CD4-positive, alpha-beta T cell treated with Interleukin-12 subunit alpha and Interleukin-12 subunit beta, for 1 hour (primary cell): ENCODE measurements at regions not wholly inside any gene's neighbourhood (a gene's known extent, or its start where the extent isn't known, plus 50 kb on each side); places are given as distances from the start of the nearest gene placed in this dataset.
"Not testable (repeated sequence)": the region's sequence is repeated elsewhere in the genome, so short reads cannot be mapped to it uniquely, and the experiment has no call there.

ENCODE experiments used
- DNase-seq: peaks from one replicate; pipeline ENCODE4 v3.0.0-alpha.2; 2020

DNA sequence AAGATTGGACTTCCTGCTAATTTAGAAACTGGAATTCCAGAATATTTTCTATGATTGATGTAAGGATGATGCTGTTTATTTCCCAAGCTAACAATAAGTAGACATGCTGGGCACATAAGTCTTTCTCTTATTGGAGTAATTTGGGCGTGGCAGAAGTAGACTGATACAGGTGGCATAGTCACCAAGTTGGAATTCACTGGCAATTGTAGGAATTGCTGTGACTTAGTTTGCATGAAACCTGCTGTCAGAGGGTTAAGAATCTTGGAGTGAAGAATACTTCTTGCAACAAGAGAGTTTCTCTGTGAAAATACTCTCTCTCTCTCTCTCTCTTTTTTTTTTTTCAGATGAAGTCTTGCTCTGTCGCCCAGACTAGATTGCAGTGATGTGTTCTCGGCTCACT is 569.7 kb downstream of the REEP3 start:
- no peak for DNase-seq

GRCh38 chr10:64091897-64092296 is 570.7 kb downstream of the REEP3 start:
- DNase-seq: no peak

- no peak for DNase-seq
Measured at GRCh38 chr10:64093304-64093703, 572.1 kb downstream of the REEP3 start.

- no peak for DNase-seq
Measured at GRCh38 chr10:64093946-64094535, 572.8 kb downstream of the REEP3 start.

DNA sequence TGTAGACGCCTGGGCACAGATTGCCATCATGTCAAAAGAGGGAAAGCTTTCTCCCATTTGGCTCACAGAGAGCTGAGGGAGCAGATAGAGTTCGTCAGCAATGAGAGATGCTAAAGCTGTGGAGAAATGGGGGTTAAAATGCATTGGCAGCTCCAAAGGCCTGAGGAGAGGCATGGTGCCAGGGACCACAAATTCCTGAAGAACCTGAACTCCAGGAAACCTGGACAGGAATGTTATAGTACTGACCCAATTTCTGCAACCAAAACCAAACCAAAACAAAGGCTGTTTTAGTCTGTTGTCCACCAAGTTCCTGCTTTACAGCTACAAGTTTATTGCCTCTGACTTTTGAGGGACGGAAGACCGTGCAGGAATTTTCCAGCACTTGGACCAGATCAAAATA is 575.7 kb downstream of the REEP3 start:
- no peak for DNase-seq

DNA sequence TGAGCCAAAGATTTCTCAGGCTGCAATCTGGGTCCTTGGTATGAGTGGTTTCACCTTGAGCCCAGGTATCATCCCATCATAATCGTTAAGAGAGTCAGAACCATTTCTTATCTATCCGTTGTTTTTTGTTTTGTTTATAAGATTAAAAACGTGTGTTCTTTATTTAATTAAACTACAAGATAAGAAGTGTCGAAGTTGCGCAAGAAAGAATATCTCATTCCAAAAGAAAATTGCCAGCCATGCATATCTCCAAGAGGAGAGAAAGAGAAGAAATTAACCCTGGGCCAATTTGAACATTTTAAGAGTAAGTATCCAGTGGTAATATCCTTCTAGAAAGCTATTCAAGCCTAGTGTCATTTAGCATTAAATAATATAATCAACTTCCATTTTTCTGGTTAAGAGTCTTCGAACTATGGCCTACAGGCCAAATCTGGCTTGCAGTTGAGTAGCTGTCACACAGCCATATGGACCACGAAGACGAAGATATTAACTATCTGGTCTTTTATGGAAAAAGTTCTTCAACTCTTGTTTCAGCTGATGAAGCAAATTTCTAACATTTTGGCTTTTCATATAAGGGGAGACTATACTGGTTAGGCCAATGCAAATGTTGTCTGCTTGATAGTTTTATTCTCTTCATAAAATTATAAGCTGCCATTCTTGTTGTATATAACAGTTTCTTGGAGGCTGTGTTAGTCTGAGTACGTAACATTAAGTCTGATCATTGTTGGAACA is 576.4 kb downstream of the REEP3 start:
- no peak for DNase-seq

- no peak for DNase-seq
Measured at GRCh38 chr10:64098994-64099393, 577.8 kb downstream of the REEP3 start.

DNA sequence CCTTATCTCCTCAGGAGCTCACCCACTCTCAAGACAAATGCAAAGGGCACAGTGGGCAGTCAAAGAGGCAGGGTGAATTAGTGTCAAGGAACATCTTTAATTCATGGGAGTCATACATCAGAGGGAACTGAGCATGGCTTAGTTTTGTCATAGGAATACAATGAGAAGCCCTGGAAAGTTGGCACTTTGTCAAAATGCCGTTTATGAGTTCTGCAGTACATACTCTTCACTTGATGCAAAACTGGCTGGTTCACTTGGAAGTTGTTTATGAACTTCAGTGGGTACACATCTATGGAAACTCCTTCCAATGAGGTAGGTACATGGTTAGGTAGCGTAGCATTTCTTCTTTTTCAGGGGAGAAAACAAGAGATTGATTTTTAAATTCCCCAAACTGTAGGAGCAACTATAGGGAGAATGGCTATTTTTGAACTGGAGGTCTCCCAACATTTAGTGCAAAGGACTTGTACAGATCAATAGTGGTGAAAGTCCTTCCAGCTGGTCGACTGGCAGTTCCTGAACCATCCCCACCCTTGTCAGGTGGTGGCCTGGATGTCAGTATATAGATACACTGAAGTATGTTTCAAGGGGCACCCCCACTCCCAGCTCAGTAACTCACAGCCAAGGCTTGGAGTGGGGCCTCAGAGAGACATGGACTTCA is 580.5 kb downstream of the REEP3 start:
- DNase-seq: no peak

DNA sequence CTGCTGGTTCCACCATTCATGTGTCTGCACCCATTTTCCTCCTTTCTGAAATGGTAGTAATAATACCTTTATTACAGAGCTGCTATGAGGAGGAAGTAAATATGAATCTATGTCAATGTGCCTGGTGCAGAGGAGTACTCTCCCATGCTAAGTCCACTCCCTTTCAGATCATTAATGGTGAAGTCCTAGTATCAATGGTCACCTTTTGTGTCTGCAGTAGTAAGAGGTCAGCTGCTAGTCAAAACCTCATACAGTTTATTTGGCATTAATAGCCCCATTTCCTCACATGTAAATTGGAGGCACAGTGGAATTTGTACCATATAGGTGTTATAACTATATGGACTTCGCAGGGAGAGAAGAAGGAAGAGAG is 581.0 kb downstream of the REEP3 start:
- no peak for DNase-seq

DNA sequence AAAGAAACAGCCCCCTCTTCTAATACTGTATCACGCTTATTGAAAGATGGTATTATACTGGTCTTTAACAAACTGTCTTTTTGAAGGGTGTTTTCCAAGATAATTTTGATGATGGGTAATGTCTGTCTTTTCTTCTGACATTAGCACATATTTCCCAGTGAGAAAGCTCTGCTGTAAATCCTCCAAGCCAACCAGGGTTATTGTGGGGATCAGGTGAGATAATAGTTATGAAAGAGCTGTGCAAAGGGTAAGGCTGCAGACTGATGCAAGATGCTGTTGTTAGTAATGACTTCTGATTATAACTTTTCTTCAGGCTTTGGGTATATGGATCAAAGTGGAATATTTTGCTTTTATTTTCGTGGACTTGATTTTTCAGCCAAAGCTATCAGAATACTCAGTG is 581.7 kb downstream of the REEP3 start:
- DNase-seq: no peak

- no peak for DNase-seq
Measured at GRCh38 chr10:64103750-64104470, 582.7 kb downstream of the REEP3 start.

- DNase-seq: no peak
Measured at GRCh38 chr10:64109926-64110495, 588.8 kb downstream of the REEP3 start.

DNA sequence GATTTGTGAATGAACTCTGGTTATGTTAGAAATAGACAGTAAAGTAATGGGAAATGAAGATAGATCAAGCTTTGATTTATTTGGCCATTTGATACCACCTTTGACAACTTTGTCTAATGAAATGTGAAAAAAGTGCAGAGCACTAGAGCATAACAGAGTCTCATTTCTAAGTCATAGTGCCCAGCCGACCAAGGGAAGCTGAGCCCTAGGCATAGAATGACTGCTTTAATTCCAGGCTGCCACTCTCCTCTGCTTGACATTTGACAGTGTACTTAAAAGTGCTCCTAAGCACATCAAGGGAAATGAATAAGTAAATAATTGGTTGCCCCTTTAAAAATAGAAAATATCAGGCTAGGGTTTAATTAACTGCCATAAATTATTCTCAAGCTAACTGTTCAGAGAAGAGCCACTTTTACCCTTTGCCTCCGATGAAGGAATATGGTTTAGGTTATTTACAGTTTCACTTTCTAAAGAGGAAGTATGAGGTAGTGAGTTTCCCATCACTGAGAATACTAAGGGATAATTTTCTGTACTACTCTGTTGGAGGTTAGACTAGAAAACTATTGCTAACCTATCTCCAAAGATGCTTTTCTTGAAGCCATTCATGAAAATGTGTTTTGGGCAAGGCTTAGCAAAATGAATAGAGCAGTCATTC is 591.6 kb downstream of the REEP3 start:
- DNase-seq: no peak

DNA sequence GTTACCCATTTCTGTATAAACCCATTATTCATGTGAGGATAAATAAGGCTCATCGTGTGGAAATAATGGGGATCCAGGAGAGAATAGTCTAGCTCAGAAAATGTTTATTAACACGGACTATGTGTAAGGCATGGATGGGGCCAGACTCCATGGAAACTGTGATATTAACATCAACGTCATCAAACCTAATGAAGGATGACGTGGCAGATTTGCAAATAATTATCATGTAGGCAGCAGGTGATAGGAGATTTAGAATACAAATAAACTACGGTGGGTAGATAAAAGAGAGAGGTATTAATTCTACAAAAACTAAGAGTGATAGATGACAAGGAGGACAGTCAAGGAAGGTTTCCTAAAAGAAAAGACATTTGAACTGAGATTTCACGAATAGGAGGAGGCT is 592.2 kb downstream of the REEP3 start:
- DNase-seq: no peak

- DNase-seq: no peak
Measured at GRCh38 chr10:64113792-64114191, 592.6 kb downstream of the REEP3 start.

- no peak for DNase-seq
Measured at GRCh38 chr10:64115471-64115870, 594.3 kb downstream of the REEP3 start.

GRCh38 chr10:64115908-64116643 is 594.9 kb downstream of the REEP3 start:
- DNase-seq: no peak

GRCh38 chr10:64116707-64117106 is 595.5 kb downstream of the REEP3 start:
- no peak for DNase-seq

GRCh38 chr10:64118736-64119135 is 597.5 kb downstream of the REEP3 start:
- DNase-seq: no peak

- not testable (repeated sequence) for DNase-seq
Measured at GRCh38 chr10:64120301-64120980, 599.2 kb downstream of the REEP3 start.

DNA sequence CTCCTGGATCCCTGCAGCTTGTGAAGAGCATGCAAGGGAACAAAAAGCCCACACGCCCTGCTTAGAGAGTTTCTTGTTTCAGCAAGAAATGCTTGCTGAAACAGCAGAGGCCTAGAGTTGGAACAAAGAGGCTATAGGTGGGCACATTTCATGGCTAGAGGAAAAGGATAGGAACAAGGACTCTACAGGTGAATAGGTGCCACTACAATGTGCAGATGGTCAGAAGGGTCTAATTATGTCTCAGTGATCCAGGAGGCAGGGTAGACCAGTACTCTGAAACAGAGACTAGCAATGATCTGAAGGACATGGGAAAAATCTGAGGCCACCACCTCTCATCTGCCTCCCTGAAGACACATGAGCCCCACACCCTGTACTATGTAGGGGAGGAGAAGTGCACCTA is 609.0 kb downstream of the REEP3 start:
- DNase-seq: no peak

DNA sequence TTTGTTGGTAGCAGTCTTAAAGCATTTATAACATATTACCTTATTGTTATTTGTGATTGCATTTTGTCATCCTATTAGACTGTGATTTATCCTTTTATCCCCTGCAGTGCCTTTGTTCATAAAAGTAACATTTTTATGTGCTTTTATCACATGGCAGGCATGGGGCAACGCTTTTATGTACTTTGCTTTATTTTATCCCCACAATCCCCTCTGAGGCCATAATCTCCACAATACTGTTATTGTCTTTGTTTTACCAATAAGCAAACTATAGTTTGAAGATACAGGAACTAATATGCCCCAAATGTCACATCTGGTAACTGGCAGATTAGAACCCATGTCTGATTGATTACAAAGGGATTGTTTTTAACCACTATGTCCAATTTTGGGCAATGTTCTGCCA is 613.5 kb downstream of the REEP3 start:
- no peak for DNase-seq
